GM18526 (cell line): ENCODE measurements at regions not wholly inside any gene's neighbourhood (a gene's known extent, or its start where the extent isn't known, plus 50 kb on each side); places are given as distances from the start of the nearest gene placed in this dataset.

ENCODE experiments used
- POLR2A ChIP-seq: IDR thresholded peaks from 3 replicates; pipeline ENCODE4 v1.6.1; 2011; ENCODE audit not compliant: insufficient read length; ENCODE audit errors: extremely low read depth

GRCh38 chr7:25731068-25731845 lies 420.7 kb upstream of the NFE2L3 start:
- no peak for TF ChIP-seq POLR2A

DNA sequence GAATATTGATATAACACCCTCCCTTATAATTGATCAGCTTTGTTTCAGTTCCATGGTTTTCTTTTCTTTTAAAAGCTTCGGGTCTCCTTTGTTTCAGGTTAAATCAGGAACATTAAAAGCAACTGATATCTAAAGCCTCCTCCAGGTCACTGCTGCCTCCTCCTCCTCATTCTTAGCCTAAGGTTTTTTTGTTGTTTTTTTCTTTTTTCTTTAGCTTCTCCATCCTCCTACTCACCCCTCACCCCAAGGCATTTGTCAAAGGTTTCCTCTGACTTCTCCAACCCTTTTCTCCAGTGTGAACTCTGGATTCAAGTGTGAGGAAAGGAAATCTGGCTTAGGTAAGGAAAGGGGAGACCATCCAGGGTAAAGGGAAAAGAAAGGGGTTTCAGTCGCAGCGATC lies 420.2 kb upstream of the NFE2L3 start:
- no peak for TF ChIP-seq POLR2A

DNA sequence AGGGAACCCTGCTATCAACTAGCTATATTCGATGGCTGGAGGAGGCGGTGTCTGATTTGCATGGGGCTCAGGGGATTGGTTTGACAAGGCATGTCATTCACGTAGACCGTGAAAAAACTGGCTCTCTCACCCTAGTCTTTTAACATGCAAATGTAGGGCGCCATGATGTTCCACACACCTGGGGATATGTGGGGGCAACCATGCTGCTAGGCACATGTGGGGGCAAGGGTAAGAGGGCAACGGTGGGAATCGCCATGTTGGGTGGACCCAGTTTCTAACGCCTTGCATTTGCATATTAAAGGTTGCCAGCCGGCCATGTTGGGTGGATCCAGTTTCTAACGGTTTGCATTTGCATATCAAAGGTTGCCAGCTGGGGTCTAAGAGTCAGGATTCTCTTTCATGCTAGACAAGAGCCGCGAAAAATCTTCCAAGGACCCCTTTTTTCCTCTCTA lies 419.2 kb upstream of the NFE2L3 start:
- TF ChIP-seq POLR2A = no peak

DNA sequence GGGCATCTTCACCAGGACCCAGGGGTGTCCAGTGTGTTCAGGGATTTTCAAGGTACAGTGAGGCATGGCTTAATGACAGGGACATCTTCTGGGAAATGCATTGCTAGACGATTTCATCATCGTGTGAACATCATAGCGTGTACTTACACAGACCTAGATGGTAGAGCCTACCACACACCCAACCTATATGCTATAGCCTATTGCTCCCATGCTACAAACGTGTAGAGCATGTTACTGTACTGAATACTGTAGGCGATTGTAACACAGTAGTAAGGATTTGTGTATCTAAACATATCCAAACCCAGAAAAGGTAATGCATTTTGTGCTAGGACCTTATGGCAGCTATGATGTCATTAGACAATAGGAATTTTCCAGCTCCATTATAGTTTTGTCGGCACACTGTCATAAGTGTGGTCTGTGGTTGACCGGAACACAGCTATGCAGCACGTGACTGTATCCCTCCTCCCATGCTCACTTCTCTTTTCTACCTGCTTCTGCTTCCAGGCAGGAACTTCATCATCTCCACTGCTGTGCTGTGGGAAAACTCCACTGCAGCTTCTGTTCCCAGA lies 416.2 kb upstream of the NFE2L3 start:
- no peak for TF ChIP-seq POLR2A

- TF ChIP-seq POLR2A = no peak
Measured at GRCh38 chr7:25738528-25738927, 413.5 kb upstream of the NFE2L3 start.

- no peak for TF ChIP-seq POLR2A
Measured at GRCh38 chr7:25739143-25739542, 412.9 kb upstream of the NFE2L3 start.

DNA sequence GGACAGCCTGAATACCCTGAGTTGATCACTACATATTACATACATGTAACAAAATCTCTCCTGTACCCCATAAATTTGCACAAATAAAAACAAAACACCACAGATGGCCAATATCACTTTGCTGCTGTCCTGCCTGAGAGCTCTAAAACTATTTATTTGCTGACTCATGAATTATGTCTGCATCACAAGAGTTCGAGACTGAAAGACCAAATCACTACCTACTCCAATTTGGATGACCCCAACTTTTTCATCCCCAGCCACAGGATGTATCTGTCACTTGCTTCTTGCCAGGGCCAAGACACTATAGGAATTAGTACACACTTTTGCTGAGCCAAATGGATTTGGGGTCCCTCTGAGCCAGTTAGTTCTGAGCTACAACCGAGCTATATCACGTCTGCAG lies 409.7 kb upstream of the NFE2L3 start:
- TF ChIP-seq POLR2A = no peak

- no peak for TF ChIP-seq POLR2A
Measured at GRCh38 chr7:25750744-25751508, 401.1 kb upstream of the NFE2L3 start.

GRCh38 chr7:25752154-25752553 lies 399.8 kb upstream of the NFE2L3 start:
- TF ChIP-seq POLR2A = no peak

DNA sequence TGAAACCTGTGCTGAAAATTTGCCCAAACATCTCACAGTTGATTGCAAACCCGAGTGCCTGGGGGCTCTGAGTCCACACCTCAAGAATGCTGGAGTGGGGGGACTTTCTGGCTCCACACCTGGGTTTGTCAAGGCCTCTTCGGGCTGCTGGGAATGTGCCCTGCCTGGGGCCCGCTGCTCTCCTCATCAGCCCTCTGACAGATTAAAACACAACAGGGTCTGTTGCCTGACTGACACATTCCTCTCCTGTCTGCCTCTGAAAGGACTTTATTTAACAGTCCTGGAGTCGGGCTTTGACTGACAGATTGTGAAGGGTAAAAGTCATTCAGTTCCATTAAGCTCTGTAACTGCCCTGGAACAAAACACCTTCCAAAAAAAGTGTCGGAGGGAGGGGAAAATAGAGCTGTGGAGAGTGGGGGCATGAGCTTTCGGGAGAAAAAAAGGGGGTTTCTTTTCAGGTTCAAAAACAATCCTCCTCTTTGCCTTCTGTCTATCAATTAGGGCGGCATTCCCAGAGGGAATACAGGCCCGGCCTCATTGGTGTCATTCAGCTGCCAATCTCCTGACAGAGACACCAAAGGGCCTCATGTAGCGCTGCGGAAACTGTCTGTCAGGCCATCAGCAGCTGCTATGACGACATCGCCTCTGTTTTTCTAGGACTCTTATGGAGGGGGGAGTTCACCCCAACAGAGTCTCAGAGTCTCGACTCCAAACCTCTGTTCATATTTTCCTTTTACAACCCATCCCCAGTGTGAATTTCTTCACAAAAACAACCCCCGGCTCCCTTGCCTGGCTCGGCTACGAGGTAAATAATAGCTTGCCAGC lies 398.8 kb upstream of the NFE2L3 start:
- no peak for TF ChIP-seq POLR2A

DNA sequence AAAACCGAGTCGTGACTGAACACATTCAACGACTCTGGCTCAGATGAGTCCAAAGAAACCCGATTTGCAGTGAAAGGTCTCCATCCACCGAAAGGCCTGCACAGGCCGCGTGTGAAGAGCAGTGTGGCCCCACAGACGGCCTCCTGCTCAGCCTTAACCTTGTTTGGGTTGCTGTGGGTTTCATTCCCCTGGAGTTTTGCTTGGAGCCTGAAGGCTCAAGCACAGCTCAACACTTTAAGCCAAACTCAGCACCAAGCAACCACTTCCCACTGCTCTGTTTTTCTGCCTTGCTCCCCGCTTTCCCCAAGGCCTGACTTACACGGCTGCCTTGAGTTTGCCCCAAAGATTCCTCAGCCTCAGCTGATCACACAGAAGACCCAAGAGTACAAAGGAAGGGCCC lies 398.2 kb upstream of the NFE2L3 start:
- TF ChIP-seq POLR2A = no peak

DNA sequence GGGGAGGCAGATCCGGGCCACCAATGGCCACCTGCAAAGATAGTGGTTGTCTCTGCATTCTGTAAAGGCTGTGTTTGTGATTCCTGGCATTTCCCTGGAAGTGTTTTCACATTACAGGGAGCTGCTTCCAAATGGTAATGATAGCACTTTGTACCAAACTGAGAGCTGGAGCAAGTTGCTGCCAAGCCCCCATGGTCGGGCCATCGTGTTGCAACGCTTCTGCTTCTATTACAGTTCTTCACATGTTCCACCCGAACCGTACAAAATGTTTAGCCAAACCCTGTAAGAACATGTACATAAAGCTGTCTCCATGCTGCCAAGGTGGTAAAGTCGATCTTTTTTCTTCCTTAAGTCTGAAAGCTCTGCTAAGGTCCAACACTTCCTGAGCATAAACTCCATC lies 397.7 kb upstream of the NFE2L3 start:
- TF ChIP-seq POLR2A = no peak

DNA sequence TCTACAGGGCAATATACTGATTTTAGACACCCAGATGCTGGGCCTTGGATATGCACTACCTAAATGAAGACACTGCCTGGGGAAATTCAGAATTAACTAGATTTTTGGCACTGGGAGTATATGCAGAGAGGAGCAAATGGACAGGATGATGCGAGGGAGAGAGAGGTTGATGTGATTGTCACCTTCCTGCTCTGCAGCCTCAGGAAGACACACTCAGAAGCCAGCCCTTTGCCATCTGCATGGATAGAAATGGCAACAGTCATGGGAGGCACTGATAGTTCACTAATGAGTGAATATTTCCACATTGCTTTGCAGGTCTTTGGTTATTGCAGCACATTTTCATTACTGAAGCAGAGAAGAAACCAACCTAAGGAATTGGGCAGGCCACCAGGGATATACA lies 397.2 kb upstream of the NFE2L3 start:
- TF ChIP-seq POLR2A = no peak

GRCh38 chr7:25756601-25757000 lies 395.4 kb upstream of the NFE2L3 start:
- no peak for TF ChIP-seq POLR2A

DNA sequence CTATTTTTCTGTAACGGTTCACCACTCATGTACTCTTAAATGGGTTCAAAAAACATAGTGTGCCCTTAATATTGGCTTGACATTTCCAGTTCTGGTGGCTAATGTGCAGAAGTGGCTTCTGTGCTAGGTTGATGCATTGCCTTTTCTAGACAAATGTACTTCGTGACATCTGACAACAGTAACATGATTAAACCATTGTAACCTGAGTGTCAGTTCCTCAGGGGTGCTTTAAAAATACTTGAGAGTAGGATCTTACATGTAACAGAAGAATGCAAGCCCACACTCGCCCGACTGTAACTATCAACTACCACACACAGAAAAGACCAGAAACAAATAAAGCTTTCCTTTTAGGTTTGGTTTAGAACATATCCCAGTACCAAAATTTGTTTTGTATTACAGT lies 393.4 kb upstream of the NFE2L3 start:
- TF ChIP-seq POLR2A = no peak
